ENCODE measurements at regions not wholly inside any gene's neighbourhood (a gene's known extent, or its start where the extent isn't known, plus 50 kb on each side); places are given as distances from the start of the nearest gene placed in this dataset.
A peak's percentile ranks its signal among the peaks of the same experiment; 100 is the strongest.

- DNase-seq, result no peak
Observed at GRCh38 chr22:19574247-19574646, 50.0 kb upstream of the CLDN5 start.

- peak; percentile 80 for DNase-seq
Observed at GRCh38 chr22:19576460-19577421, 52.5 kb upstream of the CLDN5 start.

GRCh38 chr22:19577422-19577966, 53.3 kb upstream of the CLDN5 start:
- no peak for DNase-seq

GRCh38 chr22:19578180-19579004, 54.2 kb upstream of the CLDN5 start:
- peak; percentile 63 for DNase-seq

GRCh38 chr22:19579115-19579811, 55.1 kb upstream of the CLDN5 start:
- no peak for DNase-seq

GRCh38 chr22:19579880-19580279, 55.7 kb upstream of the CLDN5 start:
- no peak for DNase-seq

GRCh38 chr22:19580291-19580890, 56.2 kb upstream of the CLDN5 start:
- no peak for DNase-seq

- no peak for DNase-seq
Observed at GRCh38 chr22:19582033-19582693, 58.0 kb upstream of the CLDN5 start.

- DNase-seq, result no peak
Observed at GRCh38 chr22:19586922-19587684, 62.9 kb upstream of the CLDN5 start.

GRCh38 chr22:19590696-19591095, 66.5 kb upstream of the CLDN5 start:
- DNase-seq, result no peak

GRCh38 chr22:19591568-19591967, 67.4 kb upstream of the CLDN5 start:
- DNase-seq, result no peak

- no peak for DNase-seq
Observed at GRCh38 chr22:19592464-19592863, 68.3 kb upstream of the CLDN5 start.

GRCh38 chr22:19593991-19594569, 69.9 kb upstream of the CLDN5 start:
- DNase-seq, result no peak

- no peak for DNase-seq
Observed at GRCh38 chr22:19595532-19595931, 71.3 kb upstream of the CLDN5 start.

- DNase-seq, result no peak
Observed at GRCh38 chr22:19596680-19597398, 72.6 kb upstream of the CLDN5 start.

- DNase-seq, result no peak
Observed at GRCh38 chr22:19597399-19597735, 73.2 kb upstream of the CLDN5 start.

GRCh38 chr22:19598054-19598855, 74.0 kb upstream of the CLDN5 start:
- DNase-seq, result peak; percentile 17

GRCh38 chr22:19599004-19599403, 74.8 kb upstream of the CLDN5 start:
- DNase-seq, result no peak

GRCh38 chr22:19599626-19600243, 75.5 kb upstream of the CLDN5 start:
- DNase-seq, result no peak

Measured in OCI-M1 (cell line).